ENCODE measurements at regions not wholly inside any gene's neighbourhood (a gene's known extent, or its start where the extent isn't known, plus 50 kb on each side); places are given as distances from the start of the nearest gene placed in this dataset.

DNA sequence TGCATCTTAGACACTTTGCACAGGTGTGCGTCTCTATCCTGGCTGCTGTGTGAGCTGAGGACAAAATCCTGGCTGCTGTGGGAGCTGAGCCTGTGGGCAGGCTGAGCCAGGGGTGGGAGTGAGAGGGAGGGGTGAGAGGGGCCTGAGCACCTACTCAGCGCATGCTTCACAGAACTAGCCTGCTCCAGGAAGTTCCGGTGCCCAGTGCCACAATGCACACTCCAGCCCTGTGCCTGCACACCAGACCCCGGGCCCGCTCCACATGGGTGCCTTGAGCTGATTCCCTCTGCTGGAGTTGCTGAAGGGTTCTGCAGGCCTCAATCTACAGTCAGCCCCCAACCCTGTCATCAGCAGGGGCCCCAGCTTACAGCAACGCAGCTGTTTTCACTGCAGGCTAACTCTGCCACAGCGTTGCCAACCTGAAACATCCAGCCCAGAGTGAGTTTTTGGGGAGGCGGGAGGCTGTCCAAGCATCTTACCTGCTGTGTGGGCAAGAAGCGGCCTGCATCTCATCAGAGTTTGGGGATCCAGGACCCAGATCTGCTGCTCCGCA is 1377.9 kb downstream of the TBC1D22A start:
- TF ChIP-seq, protein P1, sequence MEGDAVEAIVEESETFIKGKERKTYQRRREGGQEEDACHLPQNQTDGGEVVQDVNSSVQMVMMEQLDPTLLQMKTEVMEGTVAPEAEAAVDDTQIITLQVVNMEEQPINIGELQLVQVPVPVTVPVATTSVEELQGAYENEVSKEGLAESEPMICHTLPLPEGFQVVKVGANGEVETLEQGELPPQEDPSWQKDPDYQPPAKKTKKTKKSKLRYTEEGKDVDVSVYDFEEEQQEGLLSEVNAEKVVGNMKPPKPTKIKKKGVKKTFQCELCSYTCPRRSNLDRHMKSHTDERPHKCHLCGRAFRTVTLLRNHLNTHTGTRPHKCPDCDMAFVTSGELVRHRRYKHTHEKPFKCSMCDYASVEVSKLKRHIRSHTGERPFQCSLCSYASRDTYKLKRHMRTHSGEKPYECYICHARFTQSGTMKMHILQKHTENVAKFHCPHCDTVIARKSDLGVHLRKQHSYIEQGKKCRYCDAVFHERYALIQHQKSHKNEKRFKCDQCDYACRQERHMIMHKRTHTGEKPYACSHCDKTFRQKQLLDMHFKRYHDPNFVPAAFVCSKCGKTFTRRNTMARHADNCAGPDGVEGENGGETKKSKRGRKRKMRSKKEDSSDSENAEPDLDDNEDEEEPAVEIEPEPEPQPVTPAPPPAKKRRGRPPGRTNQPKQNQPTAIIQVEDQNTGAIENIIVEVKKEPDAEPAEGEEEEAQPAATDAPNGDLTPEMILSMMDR (IDR thresholded peaks at IDR 0.05) = no peak
- Histone ChIP-seq H3K36me3 (no peaks in the 10 kb centered on the region), H3K4me3 (no peak overlapping the region), H3K9me3 (no peaks in the 10 kb centered on the region), H3K27me3 (replicated peaks; ENCODE audit: insufficient read depth) (no peaks in the 10 kb centered on the region), H3K27ac (no peak overlapping the region), H3K4me1 (ENCODE audit: control insufficient read depth in 1 of 2, low read depth in 2 of 2) (no peaks in the 10 kb centered on the region)
- no peak for ATAC-seq (ENCODE audit: insufficient number of reproducible peaks, low FRiP score, low read depth)
- no peak for DNase-seq (ENCODE audit: low spot score)

- ATAC-seq (ENCODE audit: insufficient number of reproducible peaks, low FRiP score, low read depth) (no peak), DNase-seq (ENCODE audit: low spot score) (no peak)
- H3K4me1 ChIP-seq (ENCODE audit: control insufficient read depth in 1 of 2, low read depth in 2 of 2) = no peaks in the 10 kb centered on the region
- TF ChIP-seq, protein P1 (IDR thresholded peaks at IDR 0.05) = no peak
- no peaks in the 10 kb centered on the region for H3K9me3 ChIP-seq
- no peaks in the 10 kb centered on the region for H3K36me3 ChIP-seq
- H3K27ac ChIP-seq = no peak overlapping the region
- no peak overlapping the region for H3K4me3 ChIP-seq
- no peaks in the 10 kb centered on the region for H3K27me3 ChIP-seq (replicated peaks; ENCODE audit: insufficient read depth)
Measured at GRCh38 chr22:48139776-48140175, 1377.3 kb downstream of the TBC1D22A start.

- H3K9me3 ChIP-seq = no peaks in the 10 kb centered on the region
- ATAC-seq (ENCODE audit: insufficient number of reproducible peaks, low FRiP score, low read depth) (no peak), DNase-seq (ENCODE audit: low spot score) (no peak)
- no peaks in the 10 kb centered on the region for H3K4me1 ChIP-seq (ENCODE audit: control insufficient read depth in 1 of 2, low read depth in 2 of 2)
- H3K27ac ChIP-seq = no peak overlapping the region
- TF ChIP-seq, protein P1 (IDR thresholded peaks at IDR 0.05) = no peak
- H3K27me3 ChIP-seq (replicated peaks; ENCODE audit: insufficient read depth) = no peaks in the 10 kb centered on the region
- H3K4me3 ChIP-seq = no peak overlapping the region
- H3K36me3 ChIP-seq = no peaks in the 10 kb centered on the region
Measured at GRCh38 chr22:48138855-48139254, 1376.4 kb downstream of the TBC1D22A start.

DNA sequence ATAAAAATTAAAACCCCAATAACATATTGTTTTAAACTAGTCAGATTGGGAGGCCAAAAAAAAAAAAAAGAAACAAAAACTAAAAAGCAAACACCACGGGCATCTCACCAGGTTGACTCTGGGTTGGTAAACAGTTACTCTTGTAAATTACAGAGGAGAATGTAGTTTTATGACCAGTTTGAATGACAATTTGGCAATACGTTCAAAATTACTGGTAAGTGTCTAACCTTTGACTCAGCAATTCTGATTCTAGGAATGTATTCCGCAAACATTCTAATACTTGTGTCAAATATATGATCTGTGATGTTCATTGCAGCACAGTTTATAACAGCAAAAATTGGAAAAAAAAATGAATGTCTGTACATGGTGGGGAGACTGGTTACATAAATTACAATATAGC is 1376.0 kb downstream of the TBC1D22A start:
- DNase-seq (ENCODE audit: low spot score) (no peak), ATAC-seq (ENCODE audit: insufficient number of reproducible peaks, low FRiP score, low read depth) (no peak)
- Histone ChIP-seq H3K27me3 (replicated peaks; ENCODE audit: insufficient read depth) (no peaks in the 10 kb centered on the region), H3K9me3 (no peaks in the 10 kb centered on the region), H3K27ac (no peak overlapping the region), H3K4me3 (no peak overlapping the region), H3K4me1 (ENCODE audit: control insufficient read depth in 1 of 2, low read depth in 2 of 2) (no peaks in the 10 kb centered on the region), H3K36me3 (no peaks in the 10 kb centered on the region)
- TF ChIP-seq, protein P1 (IDR thresholded peaks at IDR 0.05) = no peak

DNA sequence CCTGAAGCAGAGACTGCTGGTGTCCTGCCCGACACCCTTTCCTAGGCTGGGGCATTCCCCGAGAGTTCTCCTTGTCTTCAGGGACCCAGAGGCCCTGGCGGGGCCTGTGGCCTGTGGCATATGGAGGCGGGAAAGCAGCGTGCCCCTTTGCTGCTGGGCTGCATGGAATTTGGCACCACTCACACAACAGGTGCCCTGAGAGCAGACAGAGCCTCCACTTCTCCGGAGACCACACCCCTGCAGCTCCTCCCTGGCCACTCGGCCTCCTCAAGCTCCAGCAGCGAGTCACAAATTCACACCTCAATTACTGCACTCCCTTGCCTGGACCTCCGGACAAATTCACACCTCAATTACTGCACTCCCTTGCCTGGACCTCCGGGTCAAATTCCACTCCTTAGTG is 1375.2 kb downstream of the TBC1D22A start:
- no peak overlapping the region for H3K4me3 ChIP-seq
- no peak for DNase-seq (ENCODE audit: low spot score)
- no peaks in the 10 kb centered on the region for H3K27me3 ChIP-seq (replicated peaks; ENCODE audit: insufficient read depth)
- H3K9me3 ChIP-seq = no peaks in the 10 kb centered on the region
- TF ChIP-seq, protein P1 (IDR thresholded peaks at IDR 0.05) = no peak
- H3K36me3 ChIP-seq = no peaks in the 10 kb centered on the region
- H3K4me1 ChIP-seq (ENCODE audit: control insufficient read depth in 1 of 2, low read depth in 2 of 2) = no peaks in the 10 kb centered on the region
- no peak overlapping the region for H3K27ac ChIP-seq
- ATAC-seq (ENCODE audit: insufficient number of reproducible peaks, low FRiP score, low read depth) = no peak
